ENCODE measurements at regions not wholly inside any gene's neighbourhood (a gene's known extent, or its start where the extent isn't known, plus 50 kb on each side); places are given as distances from the start of the nearest gene placed in this dataset.

GRCh38 chr1:238900334-238900865 is 486.0 kb upstream of the CHRM3 start:
- POLR2A ChIA-PET: no interaction called here
- H3K27me3 ChIP-seq (ENCODE audit: control insufficient read depth, insufficient read depth, low read length): no peaks in the 10 kb centered on the region
- H3K27ac ChIP-seq (ENCODE audit: low read depth, low read length): no peak overlapping the region
- no peak for DNase-seq (ENCODE audit: low read depth, low spot score)
- no peak overlapping the region for H3K4me3 ChIP-seq (ENCODE audit: low read depth, low read length)
- peaks cover 23% of the 10 kb centered on the region for H3K9me3 ChIP-seq (ENCODE audit: control insufficient read depth, insufficient read depth, low read length)
- no peak for TF ChIP-seq CTCF (IDR thresholded peaks at IDR 0.05; ENCODE audit: low read depth, low read length)
- CTCF ChIA-PET: no interaction called here

GRCh38 chr1:238898856-238899255 is 487.5 kb upstream of the CHRM3 start:
- TF ChIP-seq CTCF (IDR thresholded peaks at IDR 0.05; ENCODE audit: low read depth, low read length): no peak
- POLR2A ChIA-PET: no interaction called here
- CTCF ChIA-PET: no interaction called here
- Histone ChIP-seq H3K27me3 (ENCODE audit: control insufficient read depth, insufficient read depth, low read length) (no peaks in the 10 kb centered on the region), H3K9me3 (ENCODE audit: control insufficient read depth, insufficient read depth, low read length) (peaks cover 27% of the 10 kb centered on the region), H3K4me3 (ENCODE audit: low read depth, low read length) (no peak overlapping the region), H3K27ac (ENCODE audit: low read depth, low read length) (no peak overlapping the region)
- DNase-seq (ENCODE audit: low read depth, low spot score): no peak

GRCh38 chr1:238895911-238896310 is 490.5 kb upstream of the CHRM3 start:
- ChIA-PET POLR2A (no interaction called here), CTCF (no interaction called here)
- H3K9me3 ChIP-seq (ENCODE audit: control insufficient read depth, insufficient read depth, low read length): peaks cover 30% of the 10 kb centered on the region
- no peak overlapping the region for H3K27ac ChIP-seq (ENCODE audit: low read depth, low read length)
- H3K4me3 ChIP-seq (ENCODE audit: low read depth, low read length): no peak overlapping the region
- H3K27me3 ChIP-seq (ENCODE audit: control insufficient read depth, insufficient read depth, low read length): no peaks in the 10 kb centered on the region
- no peak for DNase-seq (ENCODE audit: low read depth, low spot score)
- no peak for TF ChIP-seq CTCF (IDR thresholded peaks at IDR 0.05; ENCODE audit: low read depth, low read length)

- Histone ChIP-seq H3K27ac (ENCODE audit: low read depth, low read length) (no peak overlapping the region), H3K27me3 (ENCODE audit: control insufficient read depth, insufficient read depth, low read length) (no peaks in the 10 kb centered on the region), H3K9me3 (ENCODE audit: control insufficient read depth, insufficient read depth, low read length) (peaks cover 13% of the 10 kb centered on the region), H3K4me3 (ENCODE audit: low read depth, low read length) (no peak overlapping the region)
- CTCF ChIA-PET: no interaction called here
- POLR2A ChIA-PET: no interaction called here
- no peak for DNase-seq (ENCODE audit: low read depth, low spot score)
- TF ChIP-seq CTCF (IDR thresholded peaks at IDR 0.05; ENCODE audit: low read depth, low read length): no peak
These were observed 493.8 kb upstream of the CHRM3 start for GRCh38 chr1:238892612-238893011.

GRCh38 chr1:238861342-238862066 is 524.9 kb upstream of the CHRM3 start:
- no peak for TF ChIP-seq CTCF (IDR thresholded peaks at IDR 0.05; ENCODE audit: low read depth, low read length)
- POLR2A ChIA-PET: no interaction called here
- Histone ChIP-seq H3K9me3 (ENCODE audit: control insufficient read depth, insufficient read depth, low read length) (peaks cover 15% of the 10 kb centered on the region; the same call in 1 of the 2 replicates), H3K27ac (ENCODE audit: low read depth, low read length) (no peak overlapping the region), H3K4me3 (ENCODE audit: low read depth, low read length) (no peak overlapping the region), H3K27me3 (ENCODE audit: control insufficient read depth, insufficient read depth, low read length) (no peaks in the 10 kb centered on the region)
- DNase-seq (ENCODE audit: low read depth, low spot score): no peak
- CTCF ChIA-PET: no interaction called here
